Gastroesophageal sphincter (tissue), 4 donors: ENCODE measurements at regions not wholly inside any gene's neighbourhood (a gene's known extent, or its start where the extent isn't known, plus 50 kb on each side); places are given as distances from the start of the nearest gene placed in this dataset.
"Not testable (repeated sequence)": the region's sequence is repeated elsewhere in the genome, so short reads cannot be mapped to it uniquely, and the experiment has no call there.

Source experiments
- ATAC-seq: fragments of 150-250 bp; one replicate; pipeline ENCODE4 v1.9.1; 2016; ENCODE audit warnings: mild to moderate bottlenecking, moderate library complexity
- H3K27ac ChIP-seq, 4 donors: fragments of 200-600 bp; sonication (generic) in 3 of 4; 1 replicate in 3 of 4; 2 replicates in 1 of 4; pipeline ENCODE4 v1.5.1; 2016 to 2019
- H3K27me3 ChIP-seq: fragments of 200-600 bp; sonication (generic); one replicate; pipeline ENCODE4 v1.5.1; 2019
- H3K36me3 ChIP-seq, 2 donors: fragments of 200-600 bp; sonication (generic); one replicate each; pipeline ENCODE4 v1.5.1; 2019; ENCODE audit warnings: control low read depth in 1 of 2
- H3K4me1 ChIP-seq, 3 donors: fragments of 200-600 bp; sonication (generic); 1 replicate in 2 of 3; 2 replicates in 1 of 3; pipeline ENCODE4 v1.5.1; 2016 to 2019; ENCODE audit warnings: control low read depth in 2 of 3
- H3K4me3 ChIP-seq, 2 donors: fragments of 200-600 bp; sonication (generic); one replicate each; pipeline ENCODE4 v1.5.1; 2019; ENCODE audit warnings: mild to moderate bottlenecking in 1 of 2, moderate library complexity in 1 of 2
- H3K9me3 ChIP-seq, 3 donors: fragments of 200-600 bp; sonication (generic); one replicate each; pipeline ENCODE4 v1.5.1; 2017 to 2019; ENCODE audit warnings: control low read depth in 2 of 3
- CTCF ChIP-seq, 4 experiments: fragments of 200-600 bp in 2 of 4; fragments of 450-650 bp in 2 of 4; sonication (generic) in 1 of 4; IDR thresholded peaks; one replicate each; pipeline ENCODE4 v1.5.1; 2017 to 2019; ENCODE audit warnings: antibody characterized with exemption in 4 of 4, mild to moderate bottlenecking in 2 of 4, moderate library complexity in 2 of 4
- EP300 ChIP-seq: sonication (generic); formaldehyde crosslinking; IDR thresholded peaks from one replicate; pipeline ENCODE4 v1.6.1; 2017; ENCODE audit warnings: antibody characterized with exemption, mild to moderate bottlenecking
- POLR2A ChIP-seq, 2 donors: fragments of 450-650 bp; IDR thresholded peaks; one replicate each; pipeline ENCODE4 v1.6.1; 2017; ENCODE audit warnings: antibody characterized with exemption in 2 of 2, mild to moderate bottlenecking in 2 of 2, moderate library complexity in 1 of 2
- POLR2AphosphoS5 ChIP-seq: sonication (generic); formaldehyde crosslinking; IDR thresholded peaks from one replicate; pipeline ENCODE4 v1.6.1; 2017; ENCODE audit warnings: antibody characterized with exemption
- WGBS, 2 donors: methylation state at CpG; one replicate each; pipeline ENCODE4 v1.1.5; 2018; ENCODE audit warnings: low coverage in 1 of 2; 5-methylcytosine and 5-hydroxymethylcytosine counted together

DNA sequence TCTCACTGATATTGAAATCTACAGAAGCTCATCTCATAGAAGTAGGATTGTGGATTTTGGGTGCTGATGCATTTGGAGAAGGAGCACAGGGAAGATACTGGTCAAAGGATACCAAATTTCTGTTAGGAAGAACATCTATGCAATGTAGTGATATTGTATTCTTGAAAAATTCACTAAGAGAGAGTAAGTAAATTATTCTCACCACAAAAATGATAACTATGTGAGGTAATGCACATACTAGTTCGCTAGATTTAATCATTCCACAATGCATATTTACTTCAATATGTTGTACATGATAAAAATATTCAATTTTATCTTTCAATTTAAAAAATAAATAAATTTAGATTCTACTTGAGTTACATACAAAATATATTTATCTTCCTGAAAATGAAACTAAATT is 2040.5 kb upstream of the C9orf72 start:
- Histone ChIP-seq H3K27ac (no peak overlapping the region), H3K27me3 (no peaks in the 10 kb centered on the region), H3K4me1 (no peaks in the 10 kb centered on the region), H3K9me3 (no peaks in the 10 kb centered on the region), H3K36me3 (no peaks in the 10 kb centered on the region), H3K4me3 (no peak overlapping the region)
- TF ChIP-seq POLR2A (IDR thresholded peaks at IDR 0.05) (no peak), CTCF (IDR thresholded peaks at IDR 0.05) (no peak), POLR2AphosphoS5 (no peak), EP300 (no peak)
- WGBS, 2 donors: 70 to 81% methylated on average over 1 of the region's 1 CpG
- no peak for ATAC-seq

GRCh38 chr9:29616844-29617243 is 2043.6 kb upstream of the C9orf72 start:
- H3K4me3 ChIP-seq: no peak overlapping the region
- TF ChIP-seq CTCF (IDR thresholded peaks at IDR 0.05) (no peak), EP300 (no peak), POLR2AphosphoS5 (no peak), POLR2A (IDR thresholded peaks at IDR 0.05) (no peak)
- WGBS, 2 donors: 26 to 35% methylated on average over 2 of the region's 2 CpGs
- no peak overlapping the region for H3K27ac ChIP-seq
- H3K27me3 ChIP-seq: no peaks in the 10 kb centered on the region
- H3K36me3 ChIP-seq: no peaks in the 10 kb centered on the region
- H3K4me1 ChIP-seq: no peaks in the 10 kb centered on the region
- H3K9me3 ChIP-seq: no peaks in the 10 kb centered on the region
- ATAC-seq: no peak

DNA sequence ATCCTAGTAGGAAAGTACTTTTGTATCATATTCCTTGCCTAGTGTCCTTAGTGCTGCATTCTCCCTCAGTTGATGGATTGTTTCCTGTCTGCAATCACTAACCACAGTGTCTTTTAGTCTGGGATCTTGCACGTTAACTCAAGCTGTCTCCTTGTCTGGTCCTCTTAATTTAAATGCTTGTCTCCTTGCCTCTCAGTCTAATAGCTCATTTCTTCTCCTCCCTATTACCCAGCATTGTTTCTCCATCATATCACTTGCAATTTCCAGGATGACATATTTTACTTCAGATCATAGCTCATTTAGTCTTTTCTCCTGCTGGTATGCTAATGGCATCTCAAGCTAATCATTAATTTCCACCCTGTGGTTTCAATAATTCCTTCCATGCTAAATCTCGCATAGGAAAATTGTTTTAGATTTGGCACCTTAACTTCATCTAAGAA is 2052.0 kb upstream of the C9orf72 start:
- TF ChIP-seq CTCF (IDR thresholded peaks at IDR 0.05): no peak
- ATAC-seq: no peak
- H3K36me3 ChIP-seq: no peaks in the 10 kb centered on the region
- H3K4me3 ChIP-seq: no peak overlapping the region
- no peaks in the 10 kb centered on the region for H3K9me3 ChIP-seq
- no peaks in the 10 kb centered on the region for H3K27me3 ChIP-seq
- no peak overlapping the region for H3K27ac ChIP-seq
- 0 to 37% methylated on average over 1 to 2 of the region's 2 CpGs for WGBS, 2 donors
- no peaks in the 10 kb centered on the region for H3K4me1 ChIP-seq

GRCh38 chr9:29625931-29626330 is 2052.7 kb upstream of the C9orf72 start:
- Histone ChIP-seq H3K9me3 (no peaks in the 10 kb centered on the region), H3K27me3 (no peaks in the 10 kb centered on the region), H3K4me3 (no peak overlapping the region), H3K4me1 (no peaks in the 10 kb centered on the region), H3K27ac (no peak overlapping the region), H3K36me3 (no peaks in the 10 kb centered on the region)
- no peak for ATAC-seq
- no peak for TF ChIP-seq POLR2A (IDR thresholded peaks at IDR 0.05)
- no peak for TF ChIP-seq CTCF (IDR thresholded peaks at IDR 0.05)
- no peak for TF ChIP-seq POLR2AphosphoS5
- no peak for TF ChIP-seq EP300
- 58 to 82% methylated on average over 2 to 3 of the region's 3 CpGs for WGBS, 2 donors

GRCh38 chr9:29628856-29629255 is 2055.6 kb upstream of the C9orf72 start:
- ATAC-seq, H3K9me3 ChIP-seq, H3K27me3 ChIP-seq, H3K4me1 ChIP-seq, H3K4me3 ChIP-seq, H3K27ac ChIP-seq, H3K36me3 ChIP-seq: not testable (repeated sequence)
- 44 to 62% methylated on average over 1 of the region's 1 CpG for WGBS, 2 donors
